ENCODE measurements at regions not wholly inside any gene's neighbourhood (a gene's known extent, or its start where the extent isn't known, plus 50 kb on each side); places are given as distances from the start of the nearest gene placed in this dataset.

- no peak for TF ChIP-seq CTCF (IDR thresholded peaks at IDR 0.05 in 2 of 3, conservative IDR thresholded peaks at IDR 0.05 in 1 of 3; ENCODE audit: borderline replicate concordance in 1 of 3, insufficient read depth in 1 of 3, low read depth in 2 of 3, low read length in 2 of 3)
- no peak for TF ChIP-seq SP1 (IDR thresholded peaks at IDR 0.05; ENCODE audit: low read depth)
- no peak for TF ChIP-seq EGR1 (IDR thresholded peaks at IDR 0.05; ENCODE audit: low read depth)
- no peak for TF ChIP-seq EZH2phosphoT487 (IDR thresholded peaks at IDR 0.05; ENCODE audit: borderline replicate concordance)
- no peak for TF ChIP-seq YY1 (IDR thresholded peaks at IDR 0.05; ENCODE audit: extremely low read depth, insufficient replicate concordance, low read depth, low read length)
Measured at GRCh38 chr16:86346034-86346433, 164.3 kb upstream of the FOXF1 start.
